OCI-LY7 (cell line): ENCODE measurements at regions not wholly inside any gene's neighbourhood (a gene's known extent, or its start where the extent isn't known, plus 50 kb on each side); places are given as distances from the start of the nearest gene placed in this dataset.

ENCODE experiments used
- BruUV-seq: library from RNA; stranded (reverse); fragments of 400-500 nt; replicated peaks from 2 replicates; lab custom pipeline; 2021; lab: Mats Ljungman, UMichigan
- CTCF ChIA-PET: fragments of 300-600 bp; sonication (Branson Sonifier 250); formaldehyde crosslinking; loops from one replicate; lab custom pipeline; 2022; ENCODE audit warnings: antibody characterized with exemption; ENCODE audit not compliant: unreplicated experiment; lab: Charles Lee
- POLR2A ChIA-PET: fragments of 300-600 bp; sonication (Branson Sonifier 250); formaldehyde crosslinking; loops from one replicate; lab custom pipeline; 2022; ENCODE audit warnings: antibody characterized with exemption; lab: Charles Lee
- DNase-seq: peaks from one replicate; pipeline ENCODE4 v3.0.0-alpha.2; 2015; ENCODE audit warnings: low spot score
- H2AFZ ChIP-seq: fragments of 200-600 bp; sonication (generic), shearing (Covaris generic); 2 replicates; pipeline ENCODE4 v1.6.1; 2014; ENCODE audit warnings: mild to moderate bottlenecking, antibody characterized with exemption, low read length, moderate library complexity
- H3K27ac ChIP-seq: fragments of 200-600 bp; sonication (generic); 2 replicates; pipeline ENCODE4 v1.5.1; 2014; ENCODE audit warnings: mixed run types, low read depth, mild to moderate bottlenecking, moderate library complexity, low read length, inconsistent platforms; ENCODE audit not compliant: poor library complexity, severe bottlenecking
- H3K36me3 ChIP-seq: fragments of 200-600 bp; sonication (generic); 2 replicates; pipeline ENCODE4 v1.6.1; 2014; ENCODE audit warnings: mild to moderate bottlenecking, antibody characterized with exemption, low read length, moderate library complexity, mixed read lengths; ENCODE audit not compliant: insufficient read depth
- H3K4me1 ChIP-seq: fragments of 200-600 bp; sonication (generic); 2 replicates; pipeline ENCODE4 v1.5.1; 2014; ENCODE audit warnings: mild to moderate bottlenecking, low read length; ENCODE audit not compliant: insufficient read depth, poor library complexity, severe bottlenecking
- H3K4me2 ChIP-seq: fragments of 200-600 bp; sonication (generic); 2 replicates; pipeline ENCODE4 v1.6.1; 2014; ENCODE audit warnings: mild to moderate bottlenecking, low read length
- H3K4me3 ChIP-seq: fragments of 200-600 bp; sonication (generic); 2 replicates; pipeline ENCODE4 v1.5.1; 2014; ENCODE audit warnings: mild to moderate bottlenecking, low read depth, low read length; ENCODE audit not compliant: poor library complexity, severe bottlenecking
- H3K79me2 ChIP-seq: fragments of 200-600 bp; sonication (generic); 2 replicates; pipeline ENCODE4 v1.6.1; 2016; ENCODE audit warnings: low read depth, mild to moderate bottlenecking, low read length, moderate library complexity, mixed read lengths; ENCODE audit not compliant: insufficient read depth
- H3K9me2 ChIP-seq: fragments of 200-600 bp; sonication (generic); 2 replicates; pipeline ENCODE4 v1.6.1; 2016; ENCODE audit warnings: mild to moderate bottlenecking, low read length, mixed read lengths; ENCODE audit not compliant: insufficient read depth
- H3K9me3 ChIP-seq: fragments of 200-600 bp; sonication (generic); 2 replicates; pipeline ENCODE4 v1.6.1; 2014; ENCODE audit warnings: mild to moderate bottlenecking, mixed run types, low read length, mixed read lengths
- H4K20me1 ChIP-seq: fragments of 200-600 bp; sonication (generic); 2 replicates; pipeline ENCODE4 v1.6.1; 2014; ENCODE audit warnings: mild to moderate bottlenecking, antibody characterized with exemption, low read length, moderate library complexity, mixed read lengths; ENCODE audit not compliant: insufficient read depth
- EZH2phosphoT487 ChIP-seq: fragments of 200-600 bp; sonication (generic); IDR thresholded peaks from 2 replicates; pipeline ENCODE4 v1.6.1; 2018; ENCODE audit warnings: low read depth, borderline replicate concordance, mild to moderate bottlenecking, mixed run types, antibody characterized with exemption, low read length, moderate library complexity, mixed read lengths
- intact Hi-C: fragments of 100-400 bp; cut with micrococcal nuclease; formaldehyde crosslinking; loops from one replicate; pipeline ENCODE4 v1.10.0; 2022; ENCODE audit not compliant: unreplicated experiment
- TF ChIP-seq, protein P1 (sequence below): fragments of 200-600 bp; sonication (generic); conservative IDR thresholded peaks from 2 replicates; pipeline ENCODE4 v1.5.1; 2014; ENCODE audit warnings: mild to moderate bottlenecking, antibody characterized with exemption, low read length, moderate library complexity, mixed read lengths

- DNase-seq = no peak
- BruUV-seq = no TSS peak
- H3K4me3 ChIP-seq = no peak overlapping the region
- H3K27ac ChIP-seq = no peak overlapping the region
- H3K9me3 ChIP-seq = peaks cover 11% of the 10 kb centered on the region; the same call in 1 of the 2 replicates
- no peaks in the 10 kb centered on the region for H4K20me1 ChIP-seq
- intact Hi-C loops = no loop called here
- ChIA-PET CTCF (no interaction called here), POLR2A (no interaction called here)
- H2AFZ ChIP-seq = no peak overlapping the region
- H3K4me2 ChIP-seq = no peak overlapping the region
- no peaks in the 10 kb centered on the region for H3K79me2 ChIP-seq
- H3K9me2 ChIP-seq = no peaks in the 10 kb centered on the region
- H3K4me1 ChIP-seq = no peaks in the 10 kb centered on the region
- H3K36me3 ChIP-seq = no peaks in the 10 kb centered on the region
- TF ChIP-seq EZH2phosphoT487 = no peak
- TF ChIP-seq, protein P1, sequence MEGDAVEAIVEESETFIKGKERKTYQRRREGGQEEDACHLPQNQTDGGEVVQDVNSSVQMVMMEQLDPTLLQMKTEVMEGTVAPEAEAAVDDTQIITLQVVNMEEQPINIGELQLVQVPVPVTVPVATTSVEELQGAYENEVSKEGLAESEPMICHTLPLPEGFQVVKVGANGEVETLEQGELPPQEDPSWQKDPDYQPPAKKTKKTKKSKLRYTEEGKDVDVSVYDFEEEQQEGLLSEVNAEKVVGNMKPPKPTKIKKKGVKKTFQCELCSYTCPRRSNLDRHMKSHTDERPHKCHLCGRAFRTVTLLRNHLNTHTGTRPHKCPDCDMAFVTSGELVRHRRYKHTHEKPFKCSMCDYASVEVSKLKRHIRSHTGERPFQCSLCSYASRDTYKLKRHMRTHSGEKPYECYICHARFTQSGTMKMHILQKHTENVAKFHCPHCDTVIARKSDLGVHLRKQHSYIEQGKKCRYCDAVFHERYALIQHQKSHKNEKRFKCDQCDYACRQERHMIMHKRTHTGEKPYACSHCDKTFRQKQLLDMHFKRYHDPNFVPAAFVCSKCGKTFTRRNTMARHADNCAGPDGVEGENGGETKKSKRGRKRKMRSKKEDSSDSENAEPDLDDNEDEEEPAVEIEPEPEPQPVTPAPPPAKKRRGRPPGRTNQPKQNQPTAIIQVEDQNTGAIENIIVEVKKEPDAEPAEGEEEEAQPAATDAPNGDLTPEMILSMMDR = no peak
Measured at GRCh38 chr21:24577301-24577700, 1030.0 kb downstream of the MRPL39 start.

GRCh38 chr21:24561291-24561690 is 1046.0 kb downstream of the MRPL39 start:
- Histone ChIP-seq H4K20me1 (no peaks in the 10 kb centered on the region), H3K36me3 (no peaks in the 10 kb centered on the region), H3K4me2 (no peak overlapping the region), H2AFZ (no peak overlapping the region), H3K4me1 (no peaks in the 10 kb centered on the region), H3K79me2 (no peaks in the 10 kb centered on the region), H3K9me2 (no peaks in the 10 kb centered on the region), H3K27ac (no peak overlapping the region), H3K9me3 (0 out of 2 replicates have a peak, but pooled peaks cover 10% of the 10 kb centered on the region), H3K4me3 (no peak overlapping the region)
- CTCF ChIA-PET = no interaction called here
- no peak for DNase-seq
- no TSS peak for BruUV-seq
- POLR2A ChIA-PET = no interaction called here
- TF ChIP-seq, protein P1 = no peak
- TF ChIP-seq EZH2phosphoT487 = no peak
- intact Hi-C loops = no loop called here

GRCh38 chr21:24552491-24552890 is 1054.8 kb downstream of the MRPL39 start:
- H4K20me1 ChIP-seq = no peaks in the 10 kb centered on the region
- BruUV-seq = no TSS peak
- no peak overlapping the region for H3K27ac ChIP-seq
- H3K4me1 ChIP-seq = no peaks in the 10 kb centered on the region
- H3K9me2 ChIP-seq = no peaks in the 10 kb centered on the region
- POLR2A ChIA-PET = no interaction called here
- CTCF ChIA-PET = no interaction called here
- H2AFZ ChIP-seq = no peak overlapping the region
- H3K36me3 ChIP-seq = no peaks in the 10 kb centered on the region
- H3K4me2 ChIP-seq = no peak overlapping the region
- TF ChIP-seq EZH2phosphoT487 = no peak
- TF ChIP-seq, protein P1 = no peak
- DNase-seq = no peak
- H3K9me3 ChIP-seq = peaks cover 13% of the 10 kb centered on the region; the same call in 1 of the 2 replicates
- intact Hi-C loops = no loop called here
- H3K79me2 ChIP-seq = no peaks in the 10 kb centered on the region
- H3K4me3 ChIP-seq = no peak overlapping the region
